RWPE2 (cell line): ENCODE measurements at regions not wholly inside any gene's neighbourhood (a gene's known extent, or its start where the extent isn't known, plus 50 kb on each side); places are given as distances from the start of the nearest gene placed in this dataset.

ENCODE experiments used
- ATAC-seq: fragments of 200-7000 bp; cut with Tn5 transposase; 3 replicates; pipeline ENCODE4 v1.9.1; 2021; ENCODE audit warnings: low read depth
- DNase-seq: peaks from one replicate; pipeline ENCODE4 v3.0.0-alpha.2; 2020; ENCODE audit warnings: low spot score
- H3K27ac ChIP-seq: fragments of 450-650 bp; 2 replicates; pipeline ENCODE4 v1.5.1; 2017; ENCODE audit warnings: mild to moderate bottlenecking; ENCODE audit not compliant: poor library complexity, severe bottlenecking
- H3K27me3 ChIP-seq: fragments of 250-450 bp; sonication (Bioruptor Pico); 2 replicates; pipeline ENCODE4 v1.5.1; 2021; ENCODE audit warnings: mild to moderate bottlenecking, moderate library complexity; ENCODE audit not compliant: insufficient read depth, poor library complexity, severe bottlenecking
- H3K36me3 ChIP-seq: fragments of 250-450 bp; sonication (Bioruptor Pico); 2 replicates; pipeline ENCODE4 v1.5.1; 2020; ENCODE audit warnings: low read depth, mild to moderate bottlenecking, moderate library complexity
- H3K4me1 ChIP-seq: fragments of 250-450 bp; sonication (Bioruptor Pico); 2 replicates; pipeline ENCODE4 v1.5.1; 2021; ENCODE audit warnings: mild to moderate bottlenecking, moderate library complexity; ENCODE audit not compliant: insufficient read depth, poor library complexity, severe bottlenecking
- H3K4me3 ChIP-seq: fragments of 250-450 bp; sonication (Bioruptor Pico); 2 replicates; pipeline ENCODE4 v1.5.1; 2021; ENCODE audit warnings: mild to moderate bottlenecking, moderate library complexity; ENCODE audit not compliant: severe bottlenecking
- H3K9me3 ChIP-seq: fragments of 250-450 bp; sonication (Bioruptor Pico); 2 replicates; pipeline ENCODE4 v1.5.1; 2021; ENCODE audit warnings: mild to moderate bottlenecking, moderate library complexity; ENCODE audit not compliant: severe bottlenecking
- CTCF ChIP-seq: fragments of 450-650 bp; IDR thresholded peaks from one replicate; pipeline ENCODE4 v1.5.1; 2017; ENCODE audit warnings: mild to moderate bottlenecking, moderate library complexity; ENCODE audit not compliant: poor library complexity, severe bottlenecking

GRCh38 chr4:126895988-126896570 lies 736.7 kb upstream of the INTU start:
- Histone ChIP-seq H3K4me1 (peaks cover 10% of the 10 kb centered on the region), H3K27ac (no peak overlapping the region), H3K4me3 (no peak overlapping the region), H3K36me3 (no peaks in the 10 kb centered on the region), H3K9me3 (no peaks in the 10 kb centered on the region), H3K27me3 (no peaks in the 10 kb centered on the region)
- DNase-seq (no peak), ATAC-seq (no peak)
- no peak for TF ChIP-seq CTCF

GRCh38 chr4:126897038-126897437 lies 735.7 kb upstream of the INTU start:
- ATAC-seq = no peak
- H3K36me3 ChIP-seq = no peaks in the 10 kb centered on the region
- no peak for TF ChIP-seq CTCF
- no peak overlapping the region for H3K4me3 ChIP-seq
- H3K27me3 ChIP-seq = no peaks in the 10 kb centered on the region
- no peak for DNase-seq
- no peaks in the 10 kb centered on the region for H3K9me3 ChIP-seq
- no peak overlapping the region for H3K27ac ChIP-seq
- peaks cover 10% of the 10 kb centered on the region for H3K4me1 ChIP-seq

GRCh38 chr4:126898815-126899214 lies 733.9 kb upstream of the INTU start:
- no peaks in the 10 kb centered on the region for H3K27me3 ChIP-seq
- no peaks in the 10 kb centered on the region for H3K36me3 ChIP-seq
- DNase-seq (no peak), ATAC-seq (no peak)
- peak overlapping the region; percentile 61 for H3K27ac ChIP-seq
- H3K4me1 ChIP-seq = peaks cover 10% of the 10 kb centered on the region
- no peaks in the 10 kb centered on the region for H3K9me3 ChIP-seq
- H3K4me3 ChIP-seq = no peak overlapping the region
- TF ChIP-seq CTCF = no peak

GRCh38 chr4:126899331-126899801 lies 733.4 kb upstream of the INTU start:
- Histone ChIP-seq H3K27ac (peak overlapping the region; percentile 61), H3K4me3 (no peak overlapping the region), H3K9me3 (no peaks in the 10 kb centered on the region), H3K4me1 (peaks cover 10% of the 10 kb centered on the region), H3K36me3 (no peaks in the 10 kb centered on the region), H3K27me3 (no peaks in the 10 kb centered on the region)
- no peak for TF ChIP-seq CTCF
- DNase-seq = no peak
- peak; percentile 96 for ATAC-seq

GRCh38 chr4:126906466-126906865 lies 726.3 kb upstream of the INTU start:
- no peak overlapping the region for H3K4me3 ChIP-seq
- DNase-seq (no peak), ATAC-seq (no peak)
- H3K36me3 ChIP-seq = no peaks in the 10 kb centered on the region
- H3K27me3 ChIP-seq = no peaks in the 10 kb centered on the region
- TF ChIP-seq CTCF = no peak
- H3K27ac ChIP-seq = no peak overlapping the region
- H3K4me1 ChIP-seq = peaks cover 4% of the 10 kb centered on the region
- no peaks in the 10 kb centered on the region for H3K9me3 ChIP-seq
